Liver (tissue), 8 donors: ENCODE measurements at regions not wholly inside any gene's neighbourhood (a gene's known extent, or its start where the extent isn't known, plus 50 kb on each side); places are given as distances from the start of the nearest gene placed in this dataset.

Source experiments
- DNase-seq: peaks from one replicate; pipeline ENCODE4 v3.0.0-alpha.2; 2017; ENCODE audit warnings: low spot score
- H3K27ac ChIP-seq, 2 donors: one replicate each; pipeline ENCODE4 v1.7.0; 2013; ENCODE audit warnings: inconsistent platforms in 2 of 2, low read length in 2 of 2, control low read depth in 1 of 2, low read depth in 1 of 2, mild to moderate bottlenecking in 1 of 2
- H3K27me3 ChIP-seq, 4 donors: one replicate each; pipeline versions ENCODE4 v1.6.1 to v1.7.0; 2013; ENCODE audit warnings: low read length in 3 of 4, inconsistent platforms in 1 of 4, mild to moderate bottlenecking in 1 of 4, moderate library complexity in 1 of 4; ENCODE audit not compliant: control insufficient read depth in 4 of 4, insufficient read depth in 4 of 4
- H3K36me3 ChIP-seq, 4 donors: one replicate each; pipeline versions ENCODE4 v1.6.1 to v1.7.0; 2013; ENCODE audit warnings: low read length in 3 of 4, mild to moderate bottlenecking in 3 of 4, low read depth in 1 of 4, moderate library complexity in 1 of 4; ENCODE audit not compliant: control insufficient read depth in 4 of 4, insufficient read depth in 3 of 4
- H3K4me1 ChIP-seq, 4 donors: one replicate each; pipeline versions ENCODE4 v1.6.1 to v1.7.0; 2013; ENCODE audit warnings: low read length in 3 of 4, mild to moderate bottlenecking in 3 of 4, moderate library complexity in 1 of 4; ENCODE audit not compliant: control insufficient read depth in 4 of 4, insufficient read depth in 4 of 4
- H3K4me3 ChIP-seq, 3 donors: one replicate each; pipeline versions ENCODE4 v1.6.1 to v1.7.0; 2013; ENCODE audit warnings: low read length in 3 of 3, control low read depth in 1 of 3, low read depth in 1 of 3, mild to moderate bottlenecking in 1 of 3
- H3K9ac ChIP-seq, 2 donors: one replicate each; pipeline ENCODE4 v1.7.0; 2013; ENCODE audit warnings: low read length in 2 of 2, mild to moderate bottlenecking in 2 of 2, moderate library complexity in 2 of 2, control low read depth in 1 of 2, low read depth in 1 of 2
- H3K9me3 ChIP-seq, 4 donors: one replicate each; pipeline versions ENCODE4 v1.6.1 to v1.7.0; 2013; ENCODE audit warnings: low read length in 3 of 4; ENCODE audit not compliant: control insufficient read depth in 4 of 4
- ATF3 ChIP-seq: IDR thresholded peaks from 2 replicates; pipeline ENCODE4 v1.6.1; 2016; ENCODE audit warnings: antibody characterized with exemption
- EGR1 ChIP-seq, 2 donors: IDR thresholded peaks; 2 replicates each; pipeline ENCODE4 v1.6.1; 2016 to 2018; ENCODE audit warnings: antibody characterized with exemption in 2 of 2, low read depth in 2 of 2
- FOXA1 ChIP-seq: IDR thresholded peaks from 2 replicates; pipeline ENCODE4 v1.6.1; 2016; ENCODE audit warnings: antibody characterized with exemption
- FOXA2 ChIP-seq: IDR thresholded peaks from 2 replicates; pipeline ENCODE4 v1.6.1; 2016; ENCODE audit warnings: antibody characterized with exemption
- GABPA ChIP-seq, 2 donors: IDR thresholded peaks in 1 of 2; conservative IDR thresholded peaks in 1 of 2; 2 replicates each; pipeline ENCODE4 v1.6.1; 2016; ENCODE audit warnings: antibody characterized with exemption in 2 of 2, mild to moderate bottlenecking in 1 of 2, moderate library complexity in 1 of 2
- HNF4G ChIP-seq: IDR thresholded peaks from 2 replicates; pipeline ENCODE4 v1.6.1; 2016; ENCODE audit warnings: antibody characterized with exemption
- JUND ChIP-seq, 2 donors: IDR thresholded peaks; 2 replicates each; pipeline ENCODE4 v1.6.1; 2016; ENCODE audit warnings: antibody characterized with exemption in 2 of 2
- MAX ChIP-seq: IDR thresholded peaks from 2 replicates; pipeline ENCODE4 v1.6.1; 2016; ENCODE audit warnings: antibody characterized with exemption
- NR2F2 ChIP-seq: IDR thresholded peaks from 2 replicates; pipeline ENCODE4 v1.6.1; 2016; ENCODE audit warnings: antibody characterized with exemption
- RAD21 ChIP-seq, 2 donors: IDR thresholded peaks; 2 replicates each; pipeline ENCODE4 v1.6.1; 2016; ENCODE audit warnings: antibody characterized with exemption in 2 of 2, mild to moderate bottlenecking in 2 of 2
- RXRA ChIP-seq, 2 donors: IDR thresholded peaks; 2 replicates each; pipeline ENCODE4 v1.6.1; 2017 to 2018; ENCODE audit warnings: antibody characterized with exemption in 2 of 2, mild to moderate bottlenecking in 1 of 2
- SP1 ChIP-seq: IDR thresholded peaks from 2 replicates; pipeline ENCODE4 v1.6.1; 2018; ENCODE audit warnings: antibody characterized with exemption, mild to moderate bottlenecking
- TAF1 ChIP-seq: conservative IDR thresholded peaks from 2 replicates; pipeline ENCODE4 v1.6.1; 2016; ENCODE audit warnings: antibody characterized with exemption, mild to moderate bottlenecking
- YY1 ChIP-seq: IDR thresholded peaks from 2 replicates; pipeline ENCODE4 v1.6.1; 2016; ENCODE audit warnings: antibody characterized with exemption, mild to moderate bottlenecking
- WGBS: extraction: QIAGEN DNeasy Blood & Tissue Kit; methylation state at CpG from one replicate; pipeline ENCODE4 v1.1.7; 2013; 5-methylcytosine and 5-hydroxymethylcytosine counted together
- TF ChIP-seq, protein P1 (sequence below): fragments of 150-350 bp; IDR thresholded peaks from 2 replicates; pipeline ENCODE4 v1.5.1; 2017; ENCODE audit warnings: improper control_type of control experiment, low read depth, low read length; ENCODE audit not compliant: missing input control
- TF ChIP-seq, protein P2 (sequence below): IDR thresholded peaks from 2 replicates; pipeline ENCODE4 v1.6.1; 2016; ENCODE audit warnings: antibody characterized with exemption
- TF ChIP-seq, protein P3 (sequence below): IDR thresholded peaks from 2 replicates; pipeline ENCODE4 v1.6.1; 2016; ENCODE audit warnings: antibody characterized with exemption, mild to moderate bottlenecking
- donor health status: healthy.
- donor health status: healthy.
- donor health status: healthy.
- donor health status: healthy.
- donor health status: healthy.

DNA sequence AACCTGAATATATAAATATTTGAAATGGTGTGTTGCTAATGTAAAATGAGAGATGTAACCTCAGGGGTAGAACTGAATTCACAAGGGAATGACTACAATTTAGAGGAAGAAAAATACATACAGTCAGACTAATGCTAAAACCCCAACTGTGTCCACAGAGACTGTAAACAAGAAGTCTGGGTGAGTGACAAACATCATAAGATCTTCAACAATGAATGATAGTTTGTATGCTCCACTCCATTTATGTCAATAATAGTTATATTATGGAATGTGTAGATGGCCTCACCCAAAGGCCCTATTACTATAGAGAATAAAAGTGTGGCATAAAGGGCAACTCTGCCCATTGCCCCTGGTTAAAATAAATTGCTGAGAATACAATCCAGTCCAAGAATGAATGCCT is 102.9 kb downstream of the CETN3 start (continued):
- TF ChIP-seq YY1, result no peak

- WGBS, result 59% methylated on average over 3 of the region's 3 CpGs
- Histone ChIP-seq H3K9me3 (no peaks in the 10 kb centered on the region), H3K9ac (no peak overlapping the region), H3K4me1 (peaks cover 0 to 7% (median 4%) of the 10 kb centered on the region in 4 donors), H3K27ac (no peak overlapping the region), H3K27me3 (peaks cover 0 to 3% (median 0%) of the 10 kb centered on the region in 4 donors), H3K36me3 (no peaks in the 10 kb centered on the region), H3K4me3 (no peak overlapping the region)
- TF ChIP-seq EGR1 (IDR thresholded peaks at IDR 0.05; ENCODE audit: low read depth in 2 of 2) (no peak), JUND (IDR thresholded peaks at IDR 0.05) (no peak), HNF4G (no peak), GABPA (IDR thresholded peaks at IDR 0.05 in 1 of 2, conservative IDR thresholded peaks at IDR 0.05 in 1 of 2) (no peak), TAF1 (no peak), FOXA2 (no peak), RXRA (IDR thresholded peaks at IDR 0.05) (no peak), MAX (no peak), ATF3 (no peak), RAD21 (IDR thresholded peaks at IDR 0.05) (no peak), FOXA1 (no peak), SP1 (no peak), YY1 (no peak), NR2F2 (no peak)
- TF ChIP-seq, protein P1, sequence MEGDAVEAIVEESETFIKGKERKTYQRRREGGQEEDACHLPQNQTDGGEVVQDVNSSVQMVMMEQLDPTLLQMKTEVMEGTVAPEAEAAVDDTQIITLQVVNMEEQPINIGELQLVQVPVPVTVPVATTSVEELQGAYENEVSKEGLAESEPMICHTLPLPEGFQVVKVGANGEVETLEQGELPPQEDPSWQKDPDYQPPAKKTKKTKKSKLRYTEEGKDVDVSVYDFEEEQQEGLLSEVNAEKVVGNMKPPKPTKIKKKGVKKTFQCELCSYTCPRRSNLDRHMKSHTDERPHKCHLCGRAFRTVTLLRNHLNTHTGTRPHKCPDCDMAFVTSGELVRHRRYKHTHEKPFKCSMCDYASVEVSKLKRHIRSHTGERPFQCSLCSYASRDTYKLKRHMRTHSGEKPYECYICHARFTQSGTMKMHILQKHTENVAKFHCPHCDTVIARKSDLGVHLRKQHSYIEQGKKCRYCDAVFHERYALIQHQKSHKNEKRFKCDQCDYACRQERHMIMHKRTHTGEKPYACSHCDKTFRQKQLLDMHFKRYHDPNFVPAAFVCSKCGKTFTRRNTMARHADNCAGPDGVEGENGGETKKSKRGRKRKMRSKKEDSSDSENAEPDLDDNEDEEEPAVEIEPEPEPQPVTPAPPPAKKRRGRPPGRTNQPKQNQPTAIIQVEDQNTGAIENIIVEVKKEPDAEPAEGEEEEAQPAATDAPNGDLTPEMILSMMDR, result no peak
- TF ChIP-seq, protein P2, sequence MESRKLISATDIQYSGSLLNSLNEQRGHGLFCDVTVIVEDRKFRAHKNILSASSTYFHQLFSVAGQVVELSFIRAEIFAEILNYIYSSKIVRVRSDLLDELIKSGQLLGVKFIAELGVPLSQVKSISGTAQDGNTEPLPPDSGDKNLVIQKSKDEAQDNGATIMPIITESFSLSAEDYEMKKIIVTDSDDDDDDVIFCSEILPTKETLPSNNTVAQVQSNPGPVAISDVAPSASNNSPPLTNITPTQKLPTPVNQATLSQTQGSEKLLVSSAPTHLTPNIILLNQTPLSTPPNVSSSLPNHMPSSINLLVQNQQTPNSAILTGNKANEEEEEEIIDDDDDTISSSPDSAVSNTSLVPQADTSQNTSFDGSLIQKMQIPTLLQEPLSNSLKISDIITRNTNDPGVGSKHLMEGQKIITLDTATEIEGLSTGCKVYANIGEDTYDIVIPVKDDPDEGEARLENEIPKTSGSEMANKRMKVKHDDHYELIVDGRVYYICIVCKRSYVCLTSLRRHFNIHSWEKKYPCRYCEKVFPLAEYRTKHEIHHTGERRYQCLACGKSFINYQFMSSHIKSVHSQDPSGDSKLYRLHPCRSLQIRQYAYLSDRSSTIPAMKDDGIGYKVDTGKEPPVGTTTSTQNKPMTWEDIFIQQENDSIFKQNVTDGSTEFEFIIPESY, result no peak
- TF ChIP-seq, protein P3, sequence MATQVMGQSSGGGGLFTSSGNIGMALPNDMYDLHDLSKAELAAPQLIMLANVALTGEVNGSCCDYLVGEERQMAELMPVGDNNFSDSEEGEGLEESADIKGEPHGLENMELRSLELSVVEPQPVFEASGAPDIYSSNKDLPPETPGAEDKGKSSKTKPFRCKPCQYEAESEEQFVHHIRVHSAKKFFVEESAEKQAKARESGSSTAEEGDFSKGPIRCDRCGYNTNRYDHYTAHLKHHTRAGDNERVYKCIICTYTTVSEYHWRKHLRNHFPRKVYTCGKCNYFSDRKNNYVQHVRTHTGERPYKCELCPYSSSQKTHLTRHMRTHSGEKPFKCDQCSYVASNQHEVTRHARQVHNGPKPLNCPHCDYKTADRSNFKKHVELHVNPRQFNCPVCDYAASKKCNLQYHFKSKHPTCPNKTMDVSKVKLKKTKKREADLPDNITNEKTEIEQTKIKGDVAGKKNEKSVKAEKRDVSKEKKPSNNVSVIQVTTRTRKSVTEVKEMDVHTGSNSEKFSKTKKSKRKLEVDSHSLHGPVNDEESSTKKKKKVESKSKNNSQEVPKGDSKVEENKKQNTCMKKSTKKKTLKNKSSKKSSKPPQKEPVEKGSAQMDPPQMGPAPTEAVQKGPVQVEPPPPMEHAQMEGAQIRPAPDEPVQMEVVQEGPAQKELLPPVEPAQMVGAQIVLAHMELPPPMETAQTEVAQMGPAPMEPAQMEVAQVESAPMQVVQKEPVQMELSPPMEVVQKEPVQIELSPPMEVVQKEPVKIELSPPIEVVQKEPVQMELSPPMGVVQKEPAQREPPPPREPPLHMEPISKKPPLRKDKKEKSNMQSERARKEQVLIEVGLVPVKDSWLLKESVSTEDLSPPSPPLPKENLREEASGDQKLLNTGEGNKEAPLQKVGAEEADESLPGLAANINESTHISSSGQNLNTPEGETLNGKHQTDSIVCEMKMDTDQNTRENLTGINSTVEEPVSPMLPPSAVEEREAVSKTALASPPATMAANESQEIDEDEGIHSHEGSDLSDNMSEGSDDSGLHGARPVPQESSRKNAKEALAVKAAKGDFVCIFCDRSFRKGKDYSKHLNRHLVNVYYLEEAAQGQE, result no peak
- DNase-seq, result no peak
Measured at GRCh38 chr5:90305041-90305720, 104.4 kb downstream of the CETN3 start.
